Type B pancreatic cell (in vitro differentiated cells): ENCODE measurements at regions not wholly inside any gene's neighbourhood (a gene's known extent, or its start where the extent isn't known, plus 50 kb on each side); places are given as distances from the start of the nearest gene placed in this dataset.
"Not testable (repeated sequence)": the region's sequence is repeated elsewhere in the genome, so short reads cannot be mapped to it uniquely, and the experiment has no call there.

Experiments
- DNase-seq: peaks from one replicate; pipeline ENCODE4 v3.0.0; 2021; ENCODE audit warnings: mixed read lengths; ENCODE audit not compliant: unreplicated experiment; ENCODE audit errors: extremely low spot score
- H3K27ac Mint-ChIP-seq: 2 replicates; pipeline ENCODE4 v1.8.0; 2021; ENCODE audit warnings: mild to moderate bottlenecking, mixed read lengths
- H3K27me3 Mint-ChIP-seq: 2 replicates; pipeline ENCODE4 v1.8.0; 2021; ENCODE audit warnings: mixed read lengths
- H3K36me3 Mint-ChIP-seq: 2 replicates; pipeline ENCODE4 v1.8.0; 2021; ENCODE audit warnings: mixed read lengths
- H3K4me1 Mint-ChIP-seq: one replicate; pipeline ENCODE4 v1.8.0; 2021; ENCODE audit warnings: mixed read lengths; ENCODE audit not compliant: unreplicated experiment
- H3K4me3 Mint-ChIP-seq: 2 replicates; pipeline ENCODE4 v1.8.0; 2021; ENCODE audit warnings: mild to moderate bottlenecking, mixed read lengths
- H3K9me3 Mint-ChIP-seq: 2 replicates; pipeline ENCODE4 v1.8.0; 2021; ENCODE audit warnings: mixed read lengths
- TF ChIP-seq, protein P1 (sequence below): fragments of 200-600 bp; sonication (generic); conservative IDR thresholded peaks from 2 replicates; pipeline ENCODE4 v1.5.0; 2021; ENCODE audit warnings: antibody characterized with exemption, mild to moderate bottlenecking

DNA sequence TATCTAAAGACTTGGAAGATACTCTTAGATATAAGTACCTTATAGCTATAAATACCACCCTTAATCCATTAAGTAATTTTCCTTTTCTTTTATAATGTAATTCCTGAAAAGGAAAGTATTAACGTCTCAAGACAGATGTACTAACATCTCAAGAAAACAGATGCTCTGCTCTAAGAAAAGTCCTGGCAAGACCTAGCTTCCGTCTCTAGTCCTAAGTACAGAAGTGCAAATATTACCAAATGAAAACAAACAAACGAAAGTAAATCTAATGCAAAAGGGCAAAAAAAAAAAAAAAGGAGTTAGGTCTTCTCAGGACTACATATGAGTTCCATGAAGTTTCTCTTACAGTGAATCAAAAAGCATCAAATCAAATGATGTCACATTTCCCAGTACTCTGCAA, 106.8 kb upstream of the PDE10A start:
- no peak for DNase-seq
- no peaks in the 10 kb centered on the region for H3K9me3 Mint-ChIP-seq
- H3K4me3 Mint-ChIP-seq, result no peak overlapping the region
- peaks cover 1% of the 10 kb centered on the region for H3K4me1 Mint-ChIP-seq
- no peaks in the 10 kb centered on the region for H3K36me3 Mint-ChIP-seq
- TF ChIP-seq, protein P1, sequence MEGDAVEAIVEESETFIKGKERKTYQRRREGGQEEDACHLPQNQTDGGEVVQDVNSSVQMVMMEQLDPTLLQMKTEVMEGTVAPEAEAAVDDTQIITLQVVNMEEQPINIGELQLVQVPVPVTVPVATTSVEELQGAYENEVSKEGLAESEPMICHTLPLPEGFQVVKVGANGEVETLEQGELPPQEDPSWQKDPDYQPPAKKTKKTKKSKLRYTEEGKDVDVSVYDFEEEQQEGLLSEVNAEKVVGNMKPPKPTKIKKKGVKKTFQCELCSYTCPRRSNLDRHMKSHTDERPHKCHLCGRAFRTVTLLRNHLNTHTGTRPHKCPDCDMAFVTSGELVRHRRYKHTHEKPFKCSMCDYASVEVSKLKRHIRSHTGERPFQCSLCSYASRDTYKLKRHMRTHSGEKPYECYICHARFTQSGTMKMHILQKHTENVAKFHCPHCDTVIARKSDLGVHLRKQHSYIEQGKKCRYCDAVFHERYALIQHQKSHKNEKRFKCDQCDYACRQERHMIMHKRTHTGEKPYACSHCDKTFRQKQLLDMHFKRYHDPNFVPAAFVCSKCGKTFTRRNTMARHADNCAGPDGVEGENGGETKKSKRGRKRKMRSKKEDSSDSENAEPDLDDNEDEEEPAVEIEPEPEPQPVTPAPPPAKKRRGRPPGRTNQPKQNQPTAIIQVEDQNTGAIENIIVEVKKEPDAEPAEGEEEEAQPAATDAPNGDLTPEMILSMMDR, result no peak
- peaks cover 3% of the 10 kb centered on the region for H3K27me3 Mint-ChIP-seq
- no peak overlapping the region for H3K27ac Mint-ChIP-seq

DNA sequence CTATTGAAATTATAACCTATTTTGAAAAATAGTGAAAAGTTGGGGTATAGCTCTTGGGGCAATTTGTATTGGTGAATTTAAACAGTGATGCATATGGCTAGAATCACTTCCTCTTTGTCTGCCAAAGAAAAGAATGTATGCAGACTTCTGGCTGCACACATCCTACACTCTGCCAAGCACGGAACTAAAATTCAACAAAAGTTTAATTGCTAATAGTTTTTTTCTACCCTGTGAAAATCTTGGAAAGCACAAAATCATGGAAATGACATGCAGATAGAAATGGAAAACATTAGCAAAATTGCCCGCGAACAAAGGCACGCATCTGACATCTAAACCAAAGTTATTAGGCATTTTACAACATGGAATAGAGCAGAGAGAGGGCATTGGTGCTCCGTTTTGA, 106.4 kb upstream of the PDE10A start:
- H3K4me3 Mint-ChIP-seq, result no peak overlapping the region
- no peak overlapping the region for H3K27ac Mint-ChIP-seq
- H3K9me3 Mint-ChIP-seq, result no peaks in the 10 kb centered on the region
- H3K36me3 Mint-ChIP-seq, result no peaks in the 10 kb centered on the region
- H3K4me1 Mint-ChIP-seq, result no peaks in the 10 kb centered on the region
- TF ChIP-seq, protein P1, result no peak
- H3K27me3 Mint-ChIP-seq, result peaks cover 3% of the 10 kb centered on the region
- no peak for DNase-seq

DNA sequence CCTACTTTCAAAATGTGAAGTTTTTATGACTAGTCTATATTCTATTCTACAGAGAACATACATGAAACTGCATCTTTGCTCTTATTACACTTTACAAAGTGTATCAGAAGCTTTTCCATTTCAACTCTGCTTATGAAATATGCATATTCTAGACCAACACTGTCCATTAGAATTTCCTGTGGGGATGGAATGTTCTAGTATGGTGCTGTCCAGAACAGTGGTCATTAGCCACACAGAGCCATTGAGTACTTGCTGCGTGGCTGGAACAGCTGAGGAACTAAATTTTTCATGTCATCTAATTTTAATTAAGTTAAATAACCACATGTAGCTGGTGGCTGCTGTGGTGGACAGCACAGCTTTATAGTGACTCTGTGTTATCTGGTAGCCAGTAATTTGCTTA, 105.9 kb upstream of the PDE10A start:
- no peaks in the 10 kb centered on the region for H3K36me3 Mint-ChIP-seq
- TF ChIP-seq, protein P1, result no peak
- H3K4me1 Mint-ChIP-seq, result no peaks in the 10 kb centered on the region
- H3K27me3 Mint-ChIP-seq, result peaks cover 3% of the 10 kb centered on the region
- H3K9me3 Mint-ChIP-seq, result no peaks in the 10 kb centered on the region
- no peak for DNase-seq
- H3K27ac Mint-ChIP-seq, result no peak overlapping the region
- H3K4me3 Mint-ChIP-seq, result no peak overlapping the region

DNA sequence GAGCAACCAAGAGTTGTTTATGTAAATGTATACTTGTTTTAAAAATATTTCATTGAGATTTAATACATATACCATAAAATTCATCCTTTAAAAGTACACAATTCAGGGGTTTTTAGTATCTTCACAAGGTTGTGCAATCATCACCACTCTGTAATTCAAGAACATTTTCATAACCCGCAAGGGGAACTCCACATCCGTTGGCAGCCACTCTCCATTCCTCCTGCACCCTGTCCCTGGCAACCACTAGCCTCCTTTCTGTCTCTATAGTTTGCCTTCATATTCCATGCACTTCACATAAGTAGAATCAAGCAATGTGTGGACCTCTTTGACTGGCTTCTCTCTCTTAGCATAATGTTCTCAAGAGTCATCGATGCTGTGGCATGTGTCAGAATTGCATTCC, 104.2 kb upstream of the PDE10A start:
- no peak overlapping the region for H3K4me3 Mint-ChIP-seq
- H3K27ac Mint-ChIP-seq, result no peak overlapping the region
- peaks cover under 1% of the 10 kb centered on the region for H3K9me3 Mint-ChIP-seq
- H3K36me3 Mint-ChIP-seq, result no peaks in the 10 kb centered on the region
- no peaks in the 10 kb centered on the region for H3K27me3 Mint-ChIP-seq
- H3K4me1 Mint-ChIP-seq, result no peaks in the 10 kb centered on the region
- TF ChIP-seq, protein P1, result no peak
- DNase-seq, result no peak

DNA sequence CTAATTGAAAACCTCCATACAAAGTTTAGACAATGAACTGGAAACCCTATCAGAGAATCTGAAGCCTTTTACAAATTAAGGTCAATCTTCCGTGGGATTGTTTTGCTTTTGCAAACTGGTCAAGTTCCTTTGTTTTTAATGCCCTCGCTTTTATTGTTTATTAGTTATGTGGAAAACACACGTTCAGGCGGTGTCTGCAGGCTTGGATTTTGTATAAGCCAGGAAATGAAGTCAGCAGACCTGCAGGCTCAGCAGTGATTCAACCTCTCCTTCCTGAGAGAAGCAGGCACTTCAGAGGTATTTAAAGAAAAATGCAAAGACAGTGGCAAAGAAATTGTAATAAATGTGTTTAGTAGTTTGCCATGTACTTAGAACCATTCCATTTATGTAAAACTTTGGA, 103.4 kb upstream of the PDE10A start:
- H3K9me3 Mint-ChIP-seq, result peaks cover 5% of the 10 kb centered on the region
- H3K27me3 Mint-ChIP-seq, result no peaks in the 10 kb centered on the region
- H3K4me3 Mint-ChIP-seq, result no peak overlapping the region
- H3K36me3 Mint-ChIP-seq, result no peaks in the 10 kb centered on the region
- TF ChIP-seq, protein P1, result no peak
- H3K4me1 Mint-ChIP-seq, result no peaks in the 10 kb centered on the region
- no peak overlapping the region for H3K27ac Mint-ChIP-seq
- no peak for DNase-seq

DNA sequence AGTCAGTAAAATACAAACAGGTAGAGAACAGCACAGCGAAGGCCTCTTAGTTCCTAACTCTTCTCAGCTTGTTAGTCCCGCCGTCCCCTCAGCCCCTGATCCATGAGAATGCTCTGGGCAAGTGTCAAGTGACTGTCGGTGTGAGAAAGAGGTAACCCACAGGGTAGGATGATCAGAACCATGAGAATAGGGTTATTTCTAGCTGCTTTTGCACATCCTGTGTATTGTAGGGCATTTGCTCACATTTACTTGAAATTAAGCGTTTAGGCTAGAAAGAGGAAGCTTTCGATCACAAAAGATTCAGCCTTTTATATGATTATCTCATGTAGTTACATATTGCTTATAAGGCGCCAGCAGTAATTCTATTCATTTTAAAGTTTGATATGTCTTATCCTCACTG, 103.0 kb upstream of the PDE10A start:
- Mint-ChIP-seq H3K4me1 (no peaks in the 10 kb centered on the region), H3K27ac (no peak overlapping the region), H3K27me3 (no peaks in the 10 kb centered on the region), H3K4me3 (no peak overlapping the region), H3K36me3 (no peaks in the 10 kb centered on the region), H3K9me3 (peaks cover 5% of the 10 kb centered on the region)
- no peak for DNase-seq
- TF ChIP-seq, protein P1, result no peak

DNA sequence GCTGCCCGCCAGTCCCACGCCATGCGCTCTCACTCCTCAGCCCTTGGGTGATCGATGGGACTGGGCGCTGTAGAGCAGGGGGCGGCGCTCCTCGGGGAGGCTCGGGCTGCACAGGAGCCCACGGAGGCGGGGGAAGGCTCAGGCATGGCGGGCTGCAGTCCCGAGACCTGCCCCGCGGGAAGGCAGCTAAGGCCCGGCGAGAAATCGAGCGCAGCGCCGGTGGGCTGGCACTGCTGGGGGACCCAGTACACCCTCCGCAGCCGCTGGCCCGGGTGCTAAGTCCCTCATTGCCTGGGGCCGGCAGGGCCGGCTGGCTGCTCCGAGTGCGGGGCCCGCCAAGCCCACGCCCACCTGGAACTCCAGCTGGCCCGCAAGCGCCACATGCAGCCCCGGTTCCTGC, 102.2 kb upstream of the PDE10A start:
- not testable (repeated sequence) for H3K36me3 Mint-ChIP-seq, DNase-seq, H3K27ac Mint-ChIP-seq, H3K9me3 Mint-ChIP-seq, H3K4me1 Mint-ChIP-seq, H3K4me3 Mint-ChIP-seq, H3K27me3 Mint-ChIP-seq
